K562 (cell line): ENCODE measurements at regions not wholly inside any gene's neighbourhood (a gene's known extent, or its start where the extent isn't known, plus 50 kb on each side); places are given as distances from the start of the nearest gene placed in this dataset.

Experiments used
- ATAC-seq: fragments of 200-7000 bp; cut with Tn5 transposase; 3 replicates; pipeline ENCODE4 v1.9.1; 2020; ENCODE audit warnings: moderate library complexity
- BruUV-seq: library from RNA; stranded (reverse); fragments of 400-500 nt; replicated peaks from 2 replicates; lab custom pipeline; 2021; lab: Mats Ljungman, UMichigan
- CTCF ChIA-PET: fragments of 300-600 bp; formaldehyde crosslinking; extraction: SDS; loops from one replicate; lab custom pipeline; 2021; ENCODE audit warnings: low intra/inter-chr PET ratio; lab: Yijun Ruan, JAX
- POLR2A ChIA-PET: fragments of 300-600, 350-650 bp; sonication (Branson Sonifier 250); formaldehyde crosslinking; extraction: SDS; loops from one replicate; lab custom pipeline; 2021; ENCODE audit warnings: antibody characterized with exemption, inconsistent platforms; lab: Yijun Ruan, JAX
- DNase-seq, 4 experiments: peaks; one replicate each; pipeline versions ENCODE4 v3.0.0 to v3.0.0-alpha.2; 2011 to 2018; ENCODE audit warnings: low spot score in 3 of 4, mixed read lengths in 3 of 4; ENCODE audit errors: extremely low read depth in 1 of 4
- FAIRE-seq: peaks from 2 replicates; lab custom pipeline; 2011; peaks lifted over from hg19 to GRCh38; lab: Jason Lieb, UNC
- H2AFZ ChIP-seq: 2 replicates; pipeline ENCODE4 v1.6.0; 2011; ENCODE audit warnings: low read depth, low read length, control low read depth, inconsistent platforms
- H3K27ac ChIP-seq: fragments of 200-600 bp; 3 replicates; pipeline ENCODE4 v1.8.0; 2011; ENCODE audit warnings: low read depth, mild to moderate bottlenecking, control low read depth, inconsistent platforms, low read length, moderate library complexity, mixed read lengths; ENCODE audit errors: extremely low read depth
- H3K27me3 ChIP-seq, 2 experiments: fragments of 300-600 bp in 1 of 2; 2 replicates in 1 of 2; 3 replicates in 1 of 2; pipeline versions ENCODE4 v1.6.0 to v1.8.0; 2011; ENCODE audit warnings: inconsistent platforms in 2 of 2, low read length in 2 of 2, mild to moderate bottlenecking in 1 of 2, mixed read lengths in 1 of 2, moderate library complexity in 1 of 2; ENCODE audit not compliant: control insufficient read depth in 2 of 2, insufficient read depth in 2 of 2
- H3K36me3 ChIP-seq: fragments of 300-600 bp; 3 replicates; pipeline ENCODE4 v1.8.0; 2011; ENCODE audit warnings: mild to moderate bottlenecking, low read length, inconsistent platforms; ENCODE audit not compliant: control insufficient read depth, insufficient read depth
- H3K4me1 ChIP-seq, 2 experiments: fragments of 200-600 bp in 1 of 2; replicated peaks in 1 of 2; 2 replicates in 1 of 2; 3 replicates in 1 of 2; pipeline versions ENCODE4 v1.5.1 to v1.8.0; 2011; ENCODE audit warnings: inconsistent platforms in 2 of 2, low read length in 2 of 2, mild to moderate bottlenecking in 1 of 2, mixed read lengths in 1 of 2, moderate library complexity in 1 of 2; ENCODE audit not compliant: control insufficient read depth in 2 of 2, insufficient read depth in 2 of 2
- H3K4me2 ChIP-seq: 2 replicates; pipeline ENCODE4 v1.6.1; 2011; ENCODE audit warnings: low read length, control low read depth, inconsistent platforms, mixed read lengths; ENCODE audit not compliant: insufficient read depth
- H3K4me3 ChIP-seq: fragments of 200-600 bp; sonication (generic), shearing (Covaris generic); 2 replicates; pipeline ENCODE4 v1.5.1; 2016; ENCODE audit warnings: control low read depth, inconsistent platforms
- H3K79me2 ChIP-seq: fragments of 200-600 bp; 3 replicates; pipeline ENCODE4 v1.8.0; 2011; ENCODE audit warnings: low read length, inconsistent platforms; ENCODE audit not compliant: control insufficient read depth, insufficient read depth
- H3K9ac ChIP-seq, 2 experiments: 2 replicates each; pipeline versions ENCODE4 v1.6.0 to v1.6.1; 2011; ENCODE audit warnings: low read depth in 2 of 2, low read length in 2 of 2, control low read depth in 1 of 2, inconsistent platforms in 1 of 2, mild to moderate bottlenecking in 1 of 2, mixed read lengths in 1 of 2; ENCODE audit not compliant: insufficient read depth in 1 of 2
- H3K9me1 ChIP-seq: one replicate; pipeline ENCODE4 v1.6.0; 2011; ENCODE audit warnings: inconsistent platforms, mild to moderate bottlenecking, low read length, moderate library complexity; ENCODE audit not compliant: control insufficient read depth, insufficient read depth
- H3K9me3 ChIP-seq: replicated peaks from 2 replicates; pipeline ENCODE4 v1.5.1; 2011; ENCODE audit warnings: low read depth, low read length, inconsistent platforms; ENCODE audit not compliant: control insufficient read depth, insufficient read depth
- H4K20me1 ChIP-seq: replicated peaks from 2 replicates; pipeline ENCODE4 v1.6.1; 2011; ENCODE audit warnings: low read length, inconsistent platforms, mixed read lengths; ENCODE audit not compliant: control insufficient read depth, insufficient read depth
- BRCA1 ChIP-seq, 2 experiments: fragments of 450-650 bp in 1 of 2; sonication (generic) in 1 of 2; formaldehyde crosslinking in 1 of 2; IDR thresholded peaks; 2 replicates each; pipeline versions ENCODE4 v1.5.0 to v1.6.1; 2017 to 2020; ENCODE audit warnings: mild to moderate bottlenecking in 1 of 2, missing genetic modification reagents in 1 of 2
- CBX5 ChIP-seq: IDR thresholded peaks from 2 replicates; pipeline ENCODE4 v1.6.1; 2014; ENCODE audit warnings: low read depth, borderline replicate concordance
- CCAR2 ChIP-seq: fragments of 200-400 bp; formaldehyde crosslinking; IDR thresholded peaks from 2 replicates; pipeline ENCODE4 v1.6.1; 2017; ENCODE audit warnings: mild to moderate bottlenecking, low read depth, low read length
- CHD2 ChIP-seq: IDR thresholded peaks from 2 replicates; pipeline ENCODE4 v1.6.1; 2011; ENCODE audit warnings: low read depth, low read length
- CLOCK ChIP-seq: fragments of 250-450 bp; sonication (Bioruptor Pico); IDR thresholded peaks from 2 replicates; pipeline ENCODE4 v1.4.0; 2020; ENCODE audit warnings: mild to moderate bottlenecking, moderate library complexity, borderline replicate concordance
- ETS2 ChIP-seq: IDR thresholded peaks from 2 replicates; pipeline ENCODE4 v1.6.1; 2016; ENCODE audit warnings: borderline replicate concordance, missing genetic modification characterization, mild to moderate bottlenecking, moderate library complexity, missing compliant biosample characterization; ENCODE audit not compliant: poor library complexity, severe bottlenecking
- KDM5B ChIP-seq: fragments of 200-600 bp; sonication (generic); IDR thresholded peaks from 2 replicates; pipeline ENCODE4 v1.6.1; 2012; ENCODE audit warnings: low read depth, mild to moderate bottlenecking, moderate library complexity, low read length, control low read depth, inconsistent platforms; ENCODE audit not compliant: insufficient replicate concordance
- YBX1 ChIP-seq: fragments of 450-650 bp; IDR thresholded peaks from 2 replicates; pipeline ENCODE4 v1.7.1; 2016; ENCODE audit warnings: mild to moderate bottlenecking
- ZC3H4 ChIP-seq: sonication (generic); formaldehyde crosslinking; IDR thresholded peaks from 2 replicates; pipeline ENCODE4 v1.9.0; 2021; ENCODE audit warnings: missing genetic modification reagents, borderline replicate concordance
- WGBS: fragments of 100-300 bp; shearing (Covaris generic); methylation state at CpG from one replicate; pipeline ENCODE4 v1.1.6; 2016; ENCODE audit warnings: low coverage, mixed read lengths; ENCODE audit not compliant: insufficient coverage; ENCODE audit errors: missing lambda C conversion rate; 5-methylcytosine and 5-hydroxymethylcytosine counted together
- in situ Hi-C: fragments of 300-500 bp; cut with MboI; formaldehyde crosslinking; loops from 4 replicates; pipeline ENCODE4 v1.15.0; 2018; ENCODE audit warnings: inconsistent platforms, mixed read lengths
- intact Hi-C: fragments of 100-400 bp; cut with micrococcal nuclease; formaldehyde crosslinking; loops from 2 replicates; pipeline ENCODE4 v1.14.2; 2022
- TF ChIP-seq, protein P1 (sequence below): sonication (generic); formaldehyde crosslinking; IDR thresholded peaks from 2 replicates; pipeline ENCODE4 v1.8.0; 2022; ENCODE audit warnings: mild to moderate bottlenecking, missing genetic modification reagents

DNA sequence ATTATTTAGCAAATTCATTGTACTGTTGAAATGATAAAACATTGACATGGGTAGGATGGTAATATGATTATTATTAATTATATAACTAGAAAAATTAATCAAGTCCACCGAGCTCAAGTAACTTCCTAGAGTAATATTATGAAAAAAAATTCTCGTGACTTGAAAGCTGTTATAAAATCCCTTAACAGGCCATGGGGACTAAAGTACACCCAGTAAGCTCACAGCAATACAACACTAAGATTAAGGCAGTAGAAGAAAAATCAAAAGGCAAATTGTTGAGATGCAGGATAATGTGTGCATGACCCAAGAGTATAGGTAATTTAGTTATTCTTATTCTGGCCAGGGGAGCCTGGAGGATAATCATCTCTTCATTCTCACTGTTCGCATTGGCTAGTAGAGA, 162.6 kb upstream of the LRIG3 start:
- in situ Hi-C loops: no loop called here
- POLR2A ChIA-PET: no interaction called here
- H3K27ac ChIP-seq: no peak overlapping the region

More for the DNA sequence above, 162.6 kb upstream of the LRIG3 start:
- no peaks in the 10 kb centered on the region for H3K79me2 ChIP-seq
- H3K4me3 ChIP-seq: no peak overlapping the region
- H3K9ac ChIP-seq: no peak overlapping the region
- no peaks in the 10 kb centered on the region for H3K36me3 ChIP-seq
- intact Hi-C loops: no loop called here
- H3K9me3 ChIP-seq: no peaks in the 10 kb centered on the region
- no peak for TF ChIP-seq CLOCK (CRISPR knock-in tag)
- TF ChIP-seq ZC3H4 (CRISPR knock-in tag): no peak
- TF ChIP-seq, protein P1, sequence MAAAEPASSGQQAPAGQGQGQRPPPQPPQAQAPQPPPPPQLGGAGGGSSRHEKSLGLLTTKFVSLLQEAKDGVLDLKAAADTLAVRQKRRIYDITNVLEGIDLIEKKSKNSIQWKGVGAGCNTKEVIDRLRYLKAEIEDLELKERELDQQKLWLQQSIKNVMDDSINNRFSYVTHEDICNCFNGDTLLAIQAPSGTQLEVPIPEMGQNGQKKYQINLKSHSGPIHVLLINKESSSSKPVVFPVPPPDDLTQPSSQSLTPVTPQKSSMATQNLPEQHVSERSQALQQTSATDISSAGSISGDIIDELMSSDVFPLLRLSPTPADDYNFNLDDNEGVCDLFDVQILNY: no peak
- no peak for TF ChIP-seq KDM5B
- no peak for TF ChIP-seq BRCA1 (IDR thresholded peaks at IDR 0.05)
- TF ChIP-seq BRCA1 (CRISPR knock-in tag; IDR thresholded peaks at IDR 0.05): no peak
- TF ChIP-seq ETS2 (tag): no peak
- no peak for TF ChIP-seq CCAR2
- TF ChIP-seq YBX1: no peak
- no peak for TF ChIP-seq CHD2
- TF ChIP-seq CBX5: no peak
- no peaks in the 10 kb centered on the region for H3K27me3 ChIP-seq
- WGBS: 0% methylated on average over 3 of the region's 3 CpGs
- ATAC-seq (no peak), DNase-seq (no peak), FAIRE-seq (no peak)
- BruUV-seq: no TSS peak
- no peak overlapping the region for H3K4me2 ChIP-seq
- no peak overlapping the region for H2AFZ ChIP-seq
- CTCF ChIA-PET: no interaction called here
- no peaks in the 10 kb centered on the region for H4K20me1 ChIP-seq
- no peaks in the 10 kb centered on the region for H3K4me1 ChIP-seq
- no peaks in the 10 kb centered on the region for H3K9me1 ChIP-seq
